Thymus (tissue), 11 donors: ENCODE measurements at regions not wholly inside any gene's neighbourhood (a gene's known extent, or its start where the extent isn't known, plus 50 kb on each side); places are given as distances from the start of the nearest gene placed in this dataset.

Experiments
- DNase-seq, 9 donors: peaks; one replicate each; pipeline ENCODE4 v3.0.0-alpha.2; 2013; ENCODE audit warnings: low spot score in 9 of 9, low read depth in 6 of 9, missing footprints in 1 of 9
- H3K27ac ChIP-seq, 2 donors: one replicate each; pipeline ENCODE4 v1.5.1; 2013; ENCODE audit warnings: control low read depth in 1 of 2, low read depth in 1 of 2, low read length in 1 of 2, mild to moderate bottlenecking in 1 of 2, moderate library complexity in 1 of 2
- H3K27me3 ChIP-seq, 2 donors: one replicate each; pipeline ENCODE4 v1.5.1; 2013; ENCODE audit warnings: low read length in 1 of 2; ENCODE audit not compliant: control insufficient read depth in 2 of 2, insufficient read depth in 1 of 2
- H3K36me3 ChIP-seq, 2 donors: one replicate each; pipeline ENCODE4 v1.5.1; 2013; ENCODE audit warnings: low read length in 1 of 2, mild to moderate bottlenecking in 1 of 2, moderate library complexity in 1 of 2; ENCODE audit not compliant: control insufficient read depth in 2 of 2, insufficient read depth in 2 of 2
- H3K4me1 ChIP-seq, 2 donors: one replicate each; pipeline ENCODE4 v1.5.1; 2013; ENCODE audit warnings: low read length in 2 of 2; ENCODE audit not compliant: control insufficient read depth in 2 of 2, insufficient read depth in 2 of 2
- H3K4me3 ChIP-seq, 2 donors: one replicate each; pipeline ENCODE4 v1.5.1; 2013; ENCODE audit warnings: low read length in 2 of 2, control low read depth in 1 of 2, mild to moderate bottlenecking in 1 of 2
- H3K9me3 ChIP-seq, 2 donors: one replicate each; pipeline ENCODE4 v1.5.1; 2013; ENCODE audit warnings: low read length in 1 of 2, mild to moderate bottlenecking in 1 of 2; ENCODE audit not compliant: control insufficient read depth in 2 of 2, insufficient read depth in 1 of 2
- WGBS: extraction: QIAGEN DNeasy Blood & Tissue Kit; methylation state at CpG from one replicate; pipeline ENCODE4 v1.1.7; 2013; 5-methylcytosine and 5-hydroxymethylcytosine counted together
- donor health status: healthy.

DNA sequence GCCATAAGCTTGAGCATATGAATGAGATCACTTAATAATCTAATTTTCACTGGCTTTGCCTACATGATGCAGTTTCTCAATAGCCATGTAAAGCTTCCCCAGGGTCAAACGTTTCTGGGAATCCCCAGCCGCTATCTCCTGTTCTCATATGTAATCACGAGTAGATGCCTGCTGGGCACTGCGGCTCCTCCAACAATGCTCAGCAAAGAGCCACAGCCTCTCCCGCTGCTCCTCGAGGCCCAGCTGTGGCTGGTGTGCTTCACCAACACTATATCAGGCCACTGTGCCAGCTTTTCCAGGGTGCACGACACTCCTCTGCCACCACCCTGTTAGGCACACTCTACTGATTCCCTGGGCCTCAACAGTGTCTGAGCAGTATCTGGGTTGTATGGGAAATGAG lies 78.3 kb upstream of the RASGEF1B start:
- H3K27ac ChIP-seq, result no peak overlapping the region
- no peaks in the 10 kb centered on the region for H3K9me3 ChIP-seq
- no peaks in the 10 kb centered on the region for H3K36me3 ChIP-seq
- no peaks in the 10 kb centered on the region for H3K4me1 ChIP-seq
- H3K4me3 ChIP-seq, result no peak overlapping the region
- 93% methylated on average over 7 of the region's 7 CpGs for WGBS
- no peaks in the 10 kb centered on the region for H3K27me3 ChIP-seq
- DNase-seq, result no peak

GRCh38 chr4:81546777-81547176 lies 75.1 kb upstream of the RASGEF1B start:
- Histone ChIP-seq H3K9me3 (no peaks in the 10 kb centered on the region), H3K4me1 (no peaks in the 10 kb centered on the region), H3K27me3 (no peaks in the 10 kb centered on the region), H3K27ac (no peak overlapping the region), H3K36me3 (no peaks in the 10 kb centered on the region), H3K4me3 (no peak overlapping the region)
- DNase-seq, result no peak
- 96% methylated on average over 2 of the region's 2 CpGs for WGBS

- no peaks in the 10 kb centered on the region for H3K9me3 ChIP-seq
- WGBS, result 79% methylated on average over 4 of the region's 4 CpGs
- H3K27me3 ChIP-seq, result no peaks in the 10 kb centered on the region
- H3K36me3 ChIP-seq, result no peaks in the 10 kb centered on the region
- no peak for DNase-seq
- H3K27ac ChIP-seq, result no peak overlapping the region
- no peak overlapping the region for H3K4me3 ChIP-seq
- no peaks in the 10 kb centered on the region for H3K4me1 ChIP-seq
These were observed 69.6 kb upstream of the RASGEF1B start for GRCh38 chr4:81541161-81541945.

- no peak for DNase-seq
- Histone ChIP-seq H3K9me3 (no peaks in the 10 kb centered on the region), H3K4me3 (no peak overlapping the region), H3K4me1 (no peaks in the 10 kb centered on the region), H3K36me3 (no peaks in the 10 kb centered on the region), H3K27me3 (no peaks in the 10 kb centered on the region), H3K27ac (no peak overlapping the region)
- WGBS, result 51% methylated on average over 6 of the region's 6 CpGs
These were observed 67.2 kb upstream of the RASGEF1B start for GRCh38 chr4:81538716-81539427.

GRCh38 chr4:81531410-81531809 lies 59.7 kb upstream of the RASGEF1B start:
- no peak for DNase-seq
- Histone ChIP-seq H3K9me3 (peaks cover 2 to 17% of the 10 kb centered on the region in 2 donors), H3K4me1 (no peaks in the 10 kb centered on the region), H3K36me3 (no peaks in the 10 kb centered on the region), H3K27ac (no peak overlapping the region), H3K27me3 (no peaks in the 10 kb centered on the region), H3K4me3 (no peak overlapping the region)
- 77% methylated on average over 2 of the region's 2 CpGs for WGBS

DNA sequence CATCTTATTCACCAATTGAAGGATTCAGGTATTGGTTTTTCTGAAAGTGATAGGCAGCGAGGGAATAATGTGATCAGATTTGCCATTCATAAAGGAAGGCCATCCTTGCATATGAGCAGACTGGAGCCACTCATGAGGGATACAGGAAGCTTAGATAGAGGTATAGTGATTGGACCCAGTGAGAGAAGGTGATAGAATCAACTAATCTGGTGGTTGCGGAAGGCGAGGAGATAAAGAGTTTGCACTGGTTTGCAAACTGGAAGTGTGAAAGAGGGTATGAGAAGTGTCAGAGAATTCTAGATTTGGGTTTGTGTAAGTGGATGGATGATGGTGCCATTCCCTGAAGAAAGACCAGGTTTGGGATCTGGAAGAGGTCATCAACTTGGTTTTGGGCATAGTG lies 57.3 kb upstream of the RASGEF1B start:
- peaks cover 2 to 17% of the 10 kb centered on the region in 2 donors for H3K9me3 ChIP-seq
- no peak overlapping the region for H3K27ac ChIP-seq
- WGBS, result 81% methylated on average over 3 of the region's 3 CpGs
- no peaks in the 10 kb centered on the region for H3K4me1 ChIP-seq
- no peak for DNase-seq
- no peaks in the 10 kb centered on the region for H3K36me3 ChIP-seq
- no peak overlapping the region for H3K4me3 ChIP-seq
- H3K27me3 ChIP-seq, result no peaks in the 10 kb centered on the region

DNA sequence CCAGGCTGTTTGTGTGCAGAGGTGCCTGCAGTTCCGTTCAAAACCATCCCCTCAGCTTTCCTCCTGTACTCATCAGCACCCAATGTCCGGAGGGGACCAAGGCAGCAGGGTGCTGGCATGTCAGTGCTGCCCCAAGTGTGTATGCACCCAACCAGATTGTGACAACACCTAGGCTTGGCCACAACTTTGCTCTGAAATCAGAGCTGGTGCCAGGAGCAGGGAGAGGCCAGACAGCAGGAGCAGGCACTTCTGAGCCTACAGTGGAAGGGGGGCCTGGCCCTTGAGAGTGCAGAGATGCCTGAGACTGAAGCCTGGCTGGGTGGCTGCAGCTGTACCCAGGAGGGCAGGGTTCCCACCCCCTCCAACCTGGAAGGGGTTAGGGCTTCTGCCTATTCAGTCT lies 56.5 kb upstream of the RASGEF1B start:
- no peaks in the 10 kb centered on the region for H3K36me3 ChIP-seq
- H3K4me3 ChIP-seq, result no peak overlapping the region
- peaks cover 2 to 17% of the 10 kb centered on the region in 2 donors for H3K9me3 ChIP-seq
- WGBS, result 96% methylated on average over 2 of the region's 2 CpGs
- no peaks in the 10 kb centered on the region for H3K4me1 ChIP-seq
- DNase-seq, result no peak
- H3K27ac ChIP-seq, result no peak overlapping the region
- H3K27me3 ChIP-seq, result no peaks in the 10 kb centered on the region

DNA sequence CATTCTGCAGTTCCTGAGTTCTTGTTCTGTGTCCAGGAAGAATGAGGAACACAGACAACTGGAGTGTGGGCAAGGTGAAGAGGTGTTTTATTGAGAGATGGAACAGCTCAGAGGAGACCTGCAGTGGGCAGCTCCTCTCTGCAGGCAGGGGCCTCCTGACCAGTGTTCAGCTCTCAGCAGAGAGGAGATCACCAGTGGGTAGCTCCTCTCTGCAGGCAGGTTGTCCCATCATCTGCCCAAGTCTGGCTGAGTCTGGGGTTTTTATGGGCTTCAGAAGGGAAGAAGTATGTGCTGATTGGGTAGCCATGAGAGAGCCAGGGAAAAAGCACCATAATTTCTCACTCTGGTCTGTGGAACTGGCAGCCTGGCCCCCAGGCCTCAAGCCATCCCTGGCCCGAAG lies 56.0 kb upstream of the RASGEF1B start:
- WGBS, result 97% methylated on average over 1 of the region's 1 CpG
- H3K4me3 ChIP-seq, result no peak overlapping the region
- no peaks in the 10 kb centered on the region for H3K4me1 ChIP-seq
- no peak for DNase-seq
- no peaks in the 10 kb centered on the region for H3K27me3 ChIP-seq
- no peaks in the 10 kb centered on the region for H3K36me3 ChIP-seq
- H3K9me3 ChIP-seq, result peaks cover 2 to 17% of the 10 kb centered on the region in 2 donors
- no peak overlapping the region for H3K27ac ChIP-seq

- Histone ChIP-seq H3K4me3 (no peak overlapping the region), H3K9me3 (peaks cover 2 to 17% of the 10 kb centered on the region in 2 donors), H3K4me1 (no peaks in the 10 kb centered on the region), H3K27me3 (no peaks in the 10 kb centered on the region), H3K27ac (no peak overlapping the region), H3K36me3 (no peaks in the 10 kb centered on the region)
- no peak for DNase-seq
- 98% methylated on average over 4 of the region's 4 CpGs for WGBS
These were observed 55.4 kb upstream of the RASGEF1B start for GRCh38 chr4:81527115-81527514.
